Keratinocyte (primary cell): ENCODE measurements at regions not wholly inside any gene's neighbourhood (a gene's known extent, or its start where the extent isn't known, plus 50 kb on each side); places are given as distances from the start of the nearest gene placed in this dataset.

Experiments
- CTCF ChIP-seq, 3 experiments: IDR thresholded peaks in 1 of 3; conservative IDR thresholded peaks in 1 of 3; optimal IDR thresholded peaks in 1 of 3; 2 replicates in 2 of 3; 3 replicates in 1 of 3; pipeline versions ENCODE3 to v1.5.1; 2011; ENCODE audit warnings: low read length in 3 of 3, mild to moderate bottlenecking in 3 of 3, moderate library complexity in 2 of 3, control low read depth in 1 of 3, inconsistent platforms in 1 of 3; ENCODE audit not compliant: insufficient read depth in 2 of 3; ENCODE audit errors: extremely low read depth in 1 of 3
- EZH2 ChIP-seq: IDR thresholded peaks from one replicate; pipeline ENCODE4 v1.6.1; 2012; ENCODE audit warnings: inconsistent platforms, mild to moderate bottlenecking, low read length, moderate library complexity

GRCh38 chr15:75126864-75127580 lies 74.7 kb upstream of the C15orf39 start:
- TF ChIP-seq CTCF (optimal IDR thresholded peaks at IDR 0.05 in 1 of 3, IDR thresholded peaks at IDR 0.05 in 1 of 3, conservative IDR thresholded peaks at IDR 0.05 in 1 of 3; ENCODE audit: extremely low read depth in 1 of 3, insufficient read depth in 2 of 3, low read length in 3 of 3) (no peak), EZH2 (no peak)
